Neural progenitor cell (in vitro differentiated cells): ENCODE measurements at regions not wholly inside any gene's neighbourhood (a gene's known extent, or its start where the extent isn't known, plus 50 kb on each side); places are given as distances from the start of the nearest gene placed in this dataset.

ENCODE experiments used
- DNase-seq: peaks from one replicate; pipeline ENCODE4 v3.0.0-alpha.2; 2016; ENCODE audit warnings: low spot score
- H2AFZ ChIP-seq: fragments of 200-600 bp; sonication (generic); replicated peaks from 2 replicates; pipeline ENCODE4 v1.6.1; 2016; ENCODE audit warnings: antibody characterized with exemption
- H3F3A ChIP-seq: fragments of 200-600 bp; sonication (generic); 2 replicates; pipeline ENCODE4 v1.6.1; 2016; ENCODE audit warnings: antibody characterized with exemption, low read depth
- H3K27ac ChIP-seq: fragments of 200-600 bp; sonication (generic); 2 replicates; pipeline ENCODE4 v1.5.1; 2016; ENCODE audit warnings: mild to moderate bottlenecking
- H3K27me3 ChIP-seq: fragments of 200-600 bp; sonication (generic); 2 replicates; pipeline ENCODE4 v1.6.1; 2016; ENCODE audit warnings: mild to moderate bottlenecking, moderate library complexity
- H3K36me3 ChIP-seq: fragments of 200-600 bp; sonication (generic); 2 replicates; pipeline ENCODE4 v1.5.1; 2016
- H3K4me1 ChIP-seq: fragments of 200-600 bp; sonication (generic); 2 replicates; pipeline ENCODE4 v1.6.1; 2016; ENCODE audit warnings: mixed run types
- H3K4me2 ChIP-seq: fragments of 200-600 bp; sonication (generic); 2 replicates; pipeline ENCODE4 v1.6.1; 2016
- H3K4me3 ChIP-seq: fragments of 200-600 bp; sonication (generic); 2 replicates; pipeline ENCODE4 v1.5.1; 2016
- H3K79me2 ChIP-seq: fragments of 200-600 bp; sonication (generic); 2 replicates; pipeline ENCODE4 v1.6.1; 2016; ENCODE audit warnings: low read depth
- H3K9ac ChIP-seq: fragments of 200-600 bp; sonication (generic); 2 replicates; pipeline ENCODE4 v1.6.1; 2016
- H3K9me3 ChIP-seq: fragments of 200-600 bp; sonication (generic); 2 replicates; pipeline ENCODE4 v1.5.1; 2016; ENCODE audit warnings: low read depth
- H4K20me1 ChIP-seq: fragments of 200-600 bp; sonication (generic); 2 replicates; pipeline ENCODE4 v1.6.1; 2016; ENCODE audit warnings: low read depth
- H3K27ac Mint-ChIP-seq: 3 replicates; pipeline ENCODE4 v1.8.0; 2021; ENCODE audit warnings: mixed read lengths
- H3K27me3 Mint-ChIP-seq: 2 replicates; pipeline ENCODE4 v1.8.0; 2022; ENCODE audit warnings: low read depth, mild to moderate bottlenecking, inconsistent platforms, moderate library complexity, mixed read lengths; ENCODE audit not compliant: insufficient read depth
- H3K36me3 Mint-ChIP-seq: 3 replicates; pipeline ENCODE4 v1.8.0; 2021; ENCODE audit warnings: mixed read lengths
- H3K4me1 Mint-ChIP-seq: 3 replicates; pipeline ENCODE4 v1.8.0; 2021; ENCODE audit warnings: mixed read lengths
- H3K4me3 Mint-ChIP-seq: 3 replicates; pipeline ENCODE4 v1.8.0; 2021; ENCODE audit warnings: mild to moderate bottlenecking, moderate library complexity, mixed read lengths
- H3K9me3 Mint-ChIP-seq: 3 replicates; pipeline ENCODE4 v1.8.0; 2020; ENCODE audit warnings: mixed read lengths
- CTCF ChIP-seq: fragments of 200-600 bp; sonication (generic); IDR thresholded peaks from 2 replicates; pipeline ENCODE4 v1.5.1; 2017; ENCODE audit warnings: antibody characterized with exemption, mild to moderate bottlenecking
- EZH2 ChIP-seq: fragments of 200-600 bp; sonication (generic); IDR thresholded peaks from 2 replicates; pipeline ENCODE4 v1.6.1; 2017; ENCODE audit warnings: antibody characterized with exemption, mild to moderate bottlenecking, moderate library complexity
- EZH2phosphoT487 ChIP-seq: fragments of 200-600 bp; sonication (generic); IDR thresholded peaks from 2 replicates; pipeline ENCODE4 v1.6.1; 2017; ENCODE audit warnings: antibody characterized with exemption

GRCh38 chr13:37929308-37929707, 59.7 kb upstream of the TRPC4 start:
- H3K4me1 Mint-ChIP-seq: peaks cover 19% of the 10 kb centered on the region
- no peaks in the 10 kb centered on the region for H3K27me3 Mint-ChIP-seq
- DNase-seq: peak; percentile 22
- H3K9ac ChIP-seq: no peak overlapping the region
- no peaks in the 10 kb centered on the region for H3F3A ChIP-seq
- H3K9me3 ChIP-seq: no peaks in the 10 kb centered on the region
- H3K27ac ChIP-seq: no peak overlapping the region
- no peak overlapping the region for H2AFZ ChIP-seq
- H3K4me1 ChIP-seq: peaks cover 31% of the 10 kb centered on the region
- H3K79me2 ChIP-seq: no peaks in the 10 kb centered on the region
- no peak overlapping the region for H3K27ac Mint-ChIP-seq
- no peak for TF ChIP-seq EZH2
- no peak for TF ChIP-seq CTCF
- TF ChIP-seq EZH2phosphoT487: no peak
- no peaks in the 10 kb centered on the region for H3K27me3 ChIP-seq
- H3K4me2 ChIP-seq: no peak overlapping the region
- no peaks in the 10 kb centered on the region for H3K36me3 Mint-ChIP-seq
- no peaks in the 10 kb centered on the region for H3K9me3 Mint-ChIP-seq
- H3K36me3 ChIP-seq: no peaks in the 10 kb centered on the region
- no peaks in the 10 kb centered on the region for H4K20me1 ChIP-seq
- H3K4me3 Mint-ChIP-seq: no peak overlapping the region
- H3K4me3 ChIP-seq: no peak overlapping the region

- H3F3A ChIP-seq: no peaks in the 10 kb centered on the region
Observed at GRCh38 chr13:37927561-37927960, 58.0 kb upstream of the TRPC4 start.

GRCh38 chr13:37925878-37926473, 56.4 kb upstream of the TRPC4 start:
- DNase-seq: no peak
- Histone ChIP-seq H3K4me2 (no peak overlapping the region), H3K27me3 (no peaks in the 10 kb centered on the region), H3F3A (no peaks in the 10 kb centered on the region), H4K20me1 (no peaks in the 10 kb centered on the region), H3K9me3 (no peaks in the 10 kb centered on the region), H3K27ac (no peak overlapping the region), H3K4me1 (peaks cover 23% of the 10 kb centered on the region), H3K4me3 (no peak overlapping the region), H2AFZ (no peak overlapping the region), H3K9ac (no peak overlapping the region), H3K36me3 (no peaks in the 10 kb centered on the region), H3K79me2 (no peaks in the 10 kb centered on the region)
- no peak for TF ChIP-seq EZH2
- no peak for TF ChIP-seq EZH2phosphoT487
- TF ChIP-seq CTCF: no peak
- no peak overlapping the region for H3K4me3 Mint-ChIP-seq
- H3K27ac Mint-ChIP-seq: no peak overlapping the region
- no peaks in the 10 kb centered on the region for H3K27me3 Mint-ChIP-seq
- H3K9me3 Mint-ChIP-seq: no peaks in the 10 kb centered on the region
- H3K36me3 Mint-ChIP-seq: peaks cover 2% of the 10 kb centered on the region
- peaks cover 18% of the 10 kb centered on the region for H3K4me1 Mint-ChIP-seq

More at GRCh38 chr13:37927561-37927960, 58.0 kb upstream of the TRPC4 start:
- H2AFZ ChIP-seq: no peak overlapping the region
- DNase-seq: no peak
- no peaks in the 10 kb centered on the region for H3K9me3 ChIP-seq
- no peaks in the 10 kb centered on the region for H3K36me3 ChIP-seq
- H3K4me2 ChIP-seq: no peak overlapping the region
- no peaks in the 10 kb centered on the region for H3K27me3 Mint-ChIP-seq
- H3K27ac Mint-ChIP-seq: peak overlapping the region; percentile 81
- no peak overlapping the region for H3K4me3 Mint-ChIP-seq
- H3K9ac ChIP-seq: no peak overlapping the region
- H3K27ac ChIP-seq: no peak overlapping the region
- peaks cover 19% of the 10 kb centered on the region for H3K4me1 Mint-ChIP-seq
- TF ChIP-seq CTCF (no peak), EZH2 (no peak), EZH2phosphoT487 (no peak)
- no peaks in the 10 kb centered on the region for H3K9me3 Mint-ChIP-seq
- no peaks in the 10 kb centered on the region for H3K79me2 ChIP-seq
- no peaks in the 10 kb centered on the region for H3K27me3 ChIP-seq
- no peak overlapping the region for H3K4me3 ChIP-seq
- peaks cover 2% of the 10 kb centered on the region for H3K36me3 Mint-ChIP-seq
- H4K20me1 ChIP-seq: no peaks in the 10 kb centered on the region
- H3K4me1 ChIP-seq: peaks cover 31% of the 10 kb centered on the region
